ENCODE measurements at regions not wholly inside any gene's neighbourhood (a gene's known extent, or its start where the extent isn't known, plus 50 kb on each side); places are given as distances from the start of the nearest gene placed in this dataset.

DNA sequence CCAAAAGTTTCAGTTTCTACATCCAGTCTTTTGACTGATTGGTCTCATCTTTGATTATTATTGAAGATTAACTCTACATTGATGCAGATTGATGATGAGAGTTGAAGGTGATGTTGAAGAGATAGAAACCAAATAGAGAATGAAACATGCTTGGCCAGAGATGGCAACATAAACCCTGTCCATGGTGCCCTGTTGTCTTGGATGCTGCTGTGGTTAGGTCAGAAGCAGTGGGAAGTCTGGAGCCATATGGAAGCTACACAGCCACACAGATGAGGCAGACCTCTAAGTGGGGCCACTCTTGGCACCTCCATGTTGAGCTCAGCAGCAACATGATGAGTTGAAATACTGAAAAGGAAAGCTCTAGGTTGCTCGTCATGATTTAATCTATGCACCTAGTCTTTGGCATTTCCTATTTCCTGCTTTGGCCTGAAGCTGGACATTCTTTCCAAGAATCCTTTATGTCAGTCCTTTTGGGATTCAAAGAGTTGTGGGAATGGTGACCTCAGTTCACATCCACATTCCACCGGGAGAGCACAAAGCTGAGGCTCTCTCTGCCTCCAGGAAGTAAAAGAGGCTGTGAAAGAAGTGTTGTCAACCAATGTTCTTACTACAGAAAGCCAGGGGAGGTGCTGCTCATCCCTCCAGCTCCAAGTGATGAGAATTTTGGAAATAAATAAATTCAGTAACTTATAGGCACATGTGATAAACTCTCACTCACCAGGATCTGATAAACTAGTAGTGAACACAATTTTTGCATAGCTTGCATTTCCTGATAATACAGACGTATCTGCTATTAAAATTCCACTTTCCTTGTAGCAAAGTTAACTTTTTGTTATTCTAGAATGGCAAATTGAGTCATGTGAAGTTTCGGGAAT lies 127.7 kb upstream of the MAF start:
- FAIRE-seq, result no peak
- no peak for DNase-seq (ENCODE audit: insufficient read length, low spot score)
- no peak for TF ChIP-seq PAX5 (IDR thresholded peaks at IDR 0.05; ENCODE audit: insufficient read depth, low read length, severe bottlenecking)
- no peak for TF ChIP-seq POLR2A (IDR thresholded peaks at IDR 0.05; ENCODE audit: low read depth, low read length)
- no peak for TF ChIP-seq SPI1 (IDR thresholded peaks at IDR 0.05; ENCODE audit: low read depth, low read length)
- TF ChIP-seq TAF1 (IDR thresholded peaks at IDR 0.05; ENCODE audit: low read depth, low read length), result no peak
- TF ChIP-seq POLR2AphosphoS5 (IDR thresholded peaks at IDR 0.05; ENCODE audit: low read depth, low read length), result no peak
- no peak for TF ChIP-seq POU2F2 (IDR thresholded peaks at IDR 0.05; ENCODE audit: low read depth, low read length)

GRCh38 chr16:79726902-79727301 lies 126.4 kb upstream of the MAF start:
- no peak for TF ChIP-seq POLR2A (IDR thresholded peaks at IDR 0.05; ENCODE audit: low read depth, low read length)
- TF ChIP-seq PAX5 (IDR thresholded peaks at IDR 0.05; ENCODE audit: insufficient read depth, low read length, severe bottlenecking), result no peak
- DNase-seq (ENCODE audit: insufficient read length, low spot score) (no peak), FAIRE-seq (no peak)

GRCh38 chr16:79725051-79725450 lies 124.5 kb upstream of the MAF start:
- FAIRE-seq, result no peak
- no peak for DNase-seq (ENCODE audit: insufficient read length, low spot score)
- no peak for TF ChIP-seq SPI1 (IDR thresholded peaks at IDR 0.05; ENCODE audit: low read depth, low read length)
- TF ChIP-seq PAX5 (IDR thresholded peaks at IDR 0.05; ENCODE audit: insufficient read depth, low read length, severe bottlenecking), result no peak
- no peak for TF ChIP-seq POLR2A (IDR thresholded peaks at IDR 0.05; ENCODE audit: low read depth, low read length)

DNA sequence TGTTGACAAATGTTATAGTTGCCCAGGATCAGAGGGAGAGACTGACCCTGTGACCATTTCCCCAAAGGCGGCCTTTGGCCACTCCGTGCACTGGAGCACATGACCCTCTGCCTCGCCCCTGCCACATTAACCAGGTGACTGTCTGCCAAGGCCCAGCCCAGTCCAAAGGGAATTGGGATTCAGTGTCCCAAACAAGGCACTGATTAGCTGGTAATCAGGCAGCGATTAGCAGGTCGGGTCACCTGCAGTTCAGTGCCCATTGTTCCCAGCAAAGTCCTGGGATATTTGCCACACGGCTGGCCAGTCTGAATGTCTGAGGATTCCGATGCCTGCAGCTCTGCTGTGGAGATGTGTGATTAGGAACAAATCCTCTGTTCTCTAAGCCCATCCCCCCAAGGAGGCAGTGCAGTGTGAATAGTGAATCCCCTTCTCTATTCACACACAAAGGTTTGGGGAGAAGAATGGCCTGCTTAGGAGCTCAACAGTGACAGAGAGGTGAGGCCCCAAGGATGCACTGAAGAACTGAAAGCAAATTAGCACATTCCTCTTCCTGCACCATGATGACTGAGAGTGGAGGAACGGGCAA lies 123.1 kb upstream of the MAF start:
- TF ChIP-seq TAF1 (IDR thresholded peaks at IDR 0.05; ENCODE audit: low read depth, low read length) (no peak), POU2F2 (IDR thresholded peaks at IDR 0.05; ENCODE audit: low read depth, low read length) (no peak), PAX5 (IDR thresholded peaks at IDR 0.05; ENCODE audit: insufficient read depth, low read length, severe bottlenecking) (no peak), POLR2A (IDR thresholded peaks at IDR 0.05; ENCODE audit: low read depth, low read length) (no peak), POLR2AphosphoS5 (IDR thresholded peaks at IDR 0.05; ENCODE audit: low read depth, low read length) (no peak), SPI1 (IDR thresholded peaks at IDR 0.05; ENCODE audit: low read depth, low read length) (no peak)
- FAIRE-seq (no peak), DNase-seq (ENCODE audit: insufficient read length, low spot score) (no peak)

DNA sequence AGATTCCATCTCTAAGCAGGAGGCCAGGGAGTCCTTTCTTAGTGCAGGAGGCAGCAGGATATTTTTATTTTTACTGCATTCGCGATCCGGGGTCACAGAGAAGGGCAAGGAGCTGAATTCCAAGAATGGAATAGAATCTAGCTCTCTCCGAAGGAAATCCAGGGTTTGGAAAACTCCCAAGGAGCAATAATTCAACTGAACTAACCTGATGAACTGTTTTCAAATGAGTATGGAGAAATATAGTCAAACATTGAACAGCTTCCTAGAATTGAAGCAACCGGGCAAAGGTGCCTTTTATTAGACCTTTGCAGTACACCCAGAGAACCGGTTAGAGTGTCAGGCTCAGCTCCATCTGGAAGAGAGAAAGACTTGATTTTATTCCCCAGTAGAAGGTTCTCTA lies 120.7 kb upstream of the MAF start:
- FAIRE-seq (no peak), DNase-seq (ENCODE audit: insufficient read length, low spot score) (no peak)
- TF ChIP-seq SPI1 (IDR thresholded peaks at IDR 0.05; ENCODE audit: low read depth, low read length) (no peak), PAX5 (IDR thresholded peaks at IDR 0.05; ENCODE audit: insufficient read depth, low read length, severe bottlenecking) (no peak), POLR2AphosphoS5 (IDR thresholded peaks at IDR 0.05; ENCODE audit: low read depth, low read length) (no peak), POLR2A (IDR thresholded peaks at IDR 0.05; ENCODE audit: low read depth, low read length) (no peak), POU2F2 (IDR thresholded peaks at IDR 0.05; ENCODE audit: low read depth, low read length) (no peak), TAF1 (IDR thresholded peaks at IDR 0.05; ENCODE audit: low read depth, low read length) (no peak)

DNA sequence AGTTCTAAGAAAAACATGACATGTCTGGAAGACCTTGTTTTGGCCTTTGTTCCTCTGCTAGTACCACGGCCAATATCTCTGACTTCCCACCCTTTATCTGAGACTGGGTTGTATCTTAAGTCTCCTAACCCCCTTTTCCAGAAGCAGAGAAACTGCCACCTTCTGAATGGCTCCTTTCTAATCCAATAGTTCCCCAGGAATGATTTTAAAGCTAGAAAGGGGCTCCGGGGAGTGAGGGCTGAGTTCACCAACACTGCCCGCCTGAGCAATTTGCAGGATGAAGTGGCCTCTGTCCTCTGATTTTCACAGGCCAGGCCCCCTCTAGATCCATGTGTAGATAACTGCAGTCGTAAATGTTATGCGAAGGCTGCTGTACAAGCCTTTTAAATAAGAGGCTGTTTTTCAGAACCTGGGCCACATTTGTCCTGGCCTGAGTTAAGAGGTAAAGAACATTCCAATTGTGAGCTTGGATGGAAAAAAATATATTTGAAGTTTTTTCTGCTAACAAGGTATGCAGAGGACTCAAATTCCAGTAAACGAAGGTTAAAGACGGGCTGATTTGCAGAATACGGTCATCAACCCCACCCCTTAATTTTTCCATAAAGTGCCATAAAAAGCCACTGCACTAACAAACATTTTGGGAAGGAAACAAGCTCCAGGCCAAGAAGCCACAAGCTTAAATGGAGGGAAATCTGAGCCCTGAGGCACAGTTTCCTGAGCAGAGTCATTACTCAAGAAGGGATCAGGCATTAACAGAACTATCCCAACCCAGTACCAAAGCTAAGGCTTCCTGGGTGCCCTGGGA lies 117.0 kb upstream of the MAF start:
- FAIRE-seq (no peak), DNase-seq (ENCODE audit: insufficient read length, low spot score) (no peak)
- TF ChIP-seq POLR2A (IDR thresholded peaks at IDR 0.05; ENCODE audit: low read depth, low read length), result no peak
- no peak for TF ChIP-seq TAF1 (IDR thresholded peaks at IDR 0.05; ENCODE audit: low read depth, low read length)
- no peak for TF ChIP-seq SPI1 (IDR thresholded peaks at IDR 0.05; ENCODE audit: low read depth, low read length)
- no peak for TF ChIP-seq POLR2AphosphoS5 (IDR thresholded peaks at IDR 0.05; ENCODE audit: low read depth, low read length)
- no peak for TF ChIP-seq POU2F2 (IDR thresholded peaks at IDR 0.05; ENCODE audit: low read depth, low read length)
- no peak for TF ChIP-seq PAX5 (IDR thresholded peaks at IDR 0.05; ENCODE audit: insufficient read depth, low read length, severe bottlenecking)

DNA sequence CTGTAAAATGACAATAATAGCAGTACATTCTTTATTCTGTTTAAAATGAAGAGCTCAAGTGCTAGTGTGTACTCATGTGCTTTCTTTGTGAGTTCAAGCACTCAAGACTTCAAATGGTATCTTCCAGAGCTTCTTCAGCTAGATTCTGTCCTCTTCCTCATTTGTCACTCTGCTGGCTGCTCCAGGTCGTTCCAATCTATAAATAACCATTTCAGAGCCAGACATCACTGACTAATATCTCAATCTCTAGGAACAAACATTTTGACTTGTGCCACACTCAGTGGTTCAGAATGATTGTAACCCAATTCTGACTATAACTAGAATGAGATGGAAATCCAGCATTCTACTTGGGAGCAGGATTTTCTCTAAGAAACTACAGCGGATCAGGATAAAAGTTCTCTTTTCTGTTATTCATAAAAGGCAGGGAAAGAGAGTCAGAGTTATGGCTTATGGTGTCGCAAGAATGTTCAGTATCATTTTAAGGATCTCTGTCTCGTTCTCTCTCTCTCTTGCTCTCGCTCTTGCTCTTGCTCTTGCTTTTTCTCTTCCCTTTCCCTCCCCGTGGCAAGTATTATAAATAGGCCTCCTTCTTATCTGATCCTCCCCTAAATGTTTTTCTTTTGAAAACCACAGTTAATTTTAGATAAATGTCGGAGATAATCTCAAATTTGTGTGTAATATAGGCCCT lies 116.3 kb upstream of the MAF start:
- no peak for DNase-seq (ENCODE audit: insufficient read length, low spot score)
- TF ChIP-seq POU2F2 (IDR thresholded peaks at IDR 0.05; ENCODE audit: low read depth, low read length) (no peak), POLR2AphosphoS5 (IDR thresholded peaks at IDR 0.05; ENCODE audit: low read depth, low read length) (no peak), TAF1 (IDR thresholded peaks at IDR 0.05; ENCODE audit: low read depth, low read length) (no peak), POLR2A (IDR thresholded peaks at IDR 0.05; ENCODE audit: low read depth, low read length) (no peak), SPI1 (IDR thresholded peaks at IDR 0.05; ENCODE audit: low read depth, low read length) (no peak), PAX5 (IDR thresholded peaks at IDR 0.05; ENCODE audit: insufficient read depth, low read length, severe bottlenecking) (no peak)
- FAIRE-seq, result no peak

DNA sequence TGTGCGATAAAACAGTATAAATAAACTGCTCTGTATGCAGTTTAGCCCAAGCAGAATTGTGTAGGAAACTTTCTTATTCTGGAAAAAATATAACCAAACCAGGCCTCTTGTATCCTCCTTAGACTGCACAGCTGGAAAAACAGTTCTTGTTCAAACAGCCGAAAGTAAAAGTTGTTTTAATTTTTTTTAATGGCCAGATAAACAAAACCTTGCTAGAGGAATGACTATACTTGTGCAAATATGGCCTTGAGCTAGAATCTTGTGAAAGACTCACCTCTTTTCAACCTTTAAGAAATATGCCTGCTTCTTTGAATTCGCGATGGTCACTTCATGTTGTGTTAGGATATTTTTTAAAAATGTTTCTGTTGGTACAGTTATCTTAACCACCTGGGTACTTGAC lies 114.5 kb upstream of the MAF start:
- TF ChIP-seq SPI1 (IDR thresholded peaks at IDR 0.05; ENCODE audit: low read depth, low read length) (no peak), POU2F2 (IDR thresholded peaks at IDR 0.05; ENCODE audit: low read depth, low read length) (no peak), POLR2A (IDR thresholded peaks at IDR 0.05; ENCODE audit: low read depth, low read length) (no peak), POLR2AphosphoS5 (IDR thresholded peaks at IDR 0.05; ENCODE audit: low read depth, low read length) (no peak), TAF1 (IDR thresholded peaks at IDR 0.05; ENCODE audit: low read depth, low read length) (no peak), PAX5 (IDR thresholded peaks at IDR 0.05; ENCODE audit: insufficient read depth, low read length, severe bottlenecking) (no peak)
- no peak for DNase-seq (ENCODE audit: insufficient read length, low spot score)
- FAIRE-seq, result no peak

DNA sequence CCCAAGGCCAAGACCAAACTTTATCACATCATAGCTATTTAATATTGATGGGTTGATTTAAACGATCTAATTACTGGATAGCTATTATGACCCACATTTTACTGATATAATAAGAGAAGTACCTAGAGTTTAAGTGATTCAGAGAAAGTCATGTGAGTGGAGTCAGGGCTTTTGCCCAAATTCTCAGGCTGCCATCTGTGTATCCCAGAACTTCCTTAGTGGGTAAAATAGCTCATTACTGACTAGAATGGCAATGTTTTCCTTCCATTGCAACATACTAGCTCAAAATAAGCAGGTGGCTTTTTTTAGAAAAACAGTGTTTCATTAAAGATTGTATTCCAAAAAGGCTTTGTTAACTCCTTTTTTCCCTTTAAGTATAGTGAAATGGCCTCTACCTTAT lies 113.9 kb upstream of the MAF start:
- DNase-seq (ENCODE audit: insufficient read length, low spot score) (no peak), FAIRE-seq (no peak)
- TF ChIP-seq PAX5 (IDR thresholded peaks at IDR 0.05; ENCODE audit: insufficient read depth, low read length, severe bottlenecking), result no peak
- no peak for TF ChIP-seq POLR2A (IDR thresholded peaks at IDR 0.05; ENCODE audit: low read depth, low read length)
- TF ChIP-seq POU2F2 (IDR thresholded peaks at IDR 0.05; ENCODE audit: low read depth, low read length), result no peak
- no peak for TF ChIP-seq SPI1 (IDR thresholded peaks at IDR 0.05; ENCODE audit: low read depth, low read length)
- TF ChIP-seq TAF1 (IDR thresholded peaks at IDR 0.05; ENCODE audit: low read depth, low read length), result no peak
- TF ChIP-seq POLR2AphosphoS5 (IDR thresholded peaks at IDR 0.05; ENCODE audit: low read depth, low read length), result no peak
